Stimulated activated CD4-positive, alpha-beta T cell treated with anti-CD3 and anti-CD28 coated beads, Interleukin-4, amount 100 ng/mL, for 24 hours (primary cell): ENCODE measurements at regions not wholly inside any gene's neighbourhood (a gene's known extent, or its start where the extent isn't known, plus 50 kb on each side); places are given as distances from the start of the nearest gene placed in this dataset.

Experiments used
- DNase-seq: peaks from one replicate; pipeline ENCODE4 v3.0.0-alpha.2; 2020

GRCh38 chr12:11980115-11980514, 90.6 kb upstream of the BCL2L14 start:
- DNase-seq, result no peak

DNA sequence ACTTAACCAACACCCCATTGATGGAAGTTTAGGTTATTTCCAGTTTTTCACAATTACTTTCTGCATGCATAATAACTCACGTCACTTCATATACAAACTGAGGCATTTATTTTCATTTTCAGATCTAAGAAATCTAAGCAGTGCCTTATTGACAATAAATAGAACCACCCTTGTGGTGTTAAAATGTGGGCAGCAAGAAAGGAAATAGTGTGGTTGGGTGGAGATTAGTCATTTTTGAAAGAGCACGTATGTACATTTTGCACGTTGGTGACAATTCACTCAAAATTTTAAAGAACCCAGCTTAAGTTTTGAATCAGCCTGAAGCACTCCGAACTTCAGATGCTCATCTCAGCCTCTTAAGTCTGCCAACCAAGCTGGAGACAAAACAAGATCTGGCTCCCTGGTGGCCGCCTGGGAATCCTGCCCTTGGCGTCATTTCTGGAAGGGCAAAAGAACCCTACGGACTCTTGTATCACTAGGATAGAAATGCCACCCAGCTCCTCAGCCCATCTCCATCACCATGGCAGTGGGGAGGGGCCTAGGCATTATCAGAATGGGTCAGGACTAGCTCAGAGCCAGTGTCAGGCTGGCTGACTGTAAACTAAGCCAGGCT, 89.5 kb upstream of the BCL2L14 start:
- peak; percentile 55 for DNase-seq

DNA sequence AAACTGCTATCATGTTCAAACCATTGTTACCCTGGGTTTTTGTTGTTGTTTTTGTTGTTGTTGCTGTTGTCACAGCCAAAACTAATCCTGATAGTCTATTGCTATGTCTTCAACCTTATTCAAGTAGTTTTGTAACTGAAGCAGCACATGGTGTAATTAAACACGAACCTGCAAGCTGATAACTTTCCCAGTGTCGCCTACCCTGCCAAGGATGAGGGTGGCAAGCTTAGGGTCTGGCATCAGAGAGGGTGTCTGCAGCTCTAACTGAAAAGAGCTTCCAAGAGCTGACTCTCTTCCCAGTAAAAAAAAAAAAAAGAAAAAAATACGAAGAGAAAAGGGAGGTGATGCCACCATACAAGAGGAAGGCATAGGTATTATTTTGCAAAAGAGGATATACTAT, 86.3 kb upstream of the BCL2L14 start:
- DNase-seq, result no peak

DNA sequence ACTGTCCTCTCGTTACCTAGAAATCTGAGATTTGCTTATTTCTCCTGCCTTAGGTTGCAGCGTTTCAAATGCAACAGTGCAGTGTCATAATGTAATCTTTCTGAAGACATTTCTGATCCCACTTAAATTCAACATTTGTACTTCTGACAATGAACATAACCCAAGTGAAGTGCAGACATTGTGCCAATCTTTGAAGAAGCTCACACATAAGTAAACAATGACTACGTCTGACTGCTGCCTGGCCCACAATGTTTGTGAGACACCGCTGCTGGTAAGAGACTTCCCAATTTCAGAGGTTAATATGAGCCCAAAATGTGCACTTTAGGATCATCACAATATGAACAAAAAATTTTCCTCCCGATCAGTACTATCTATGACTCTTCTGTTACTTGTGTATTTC, 84.6 kb upstream of the BCL2L14 start:
- no peak for DNase-seq

GRCh38 chr12:11987901-11988300, 82.8 kb upstream of the BCL2L14 start:
- no peak for DNase-seq

- no peak for DNase-seq
Measured at GRCh38 chr12:11991604-11992003, 79.1 kb upstream of the BCL2L14 start.

DNA sequence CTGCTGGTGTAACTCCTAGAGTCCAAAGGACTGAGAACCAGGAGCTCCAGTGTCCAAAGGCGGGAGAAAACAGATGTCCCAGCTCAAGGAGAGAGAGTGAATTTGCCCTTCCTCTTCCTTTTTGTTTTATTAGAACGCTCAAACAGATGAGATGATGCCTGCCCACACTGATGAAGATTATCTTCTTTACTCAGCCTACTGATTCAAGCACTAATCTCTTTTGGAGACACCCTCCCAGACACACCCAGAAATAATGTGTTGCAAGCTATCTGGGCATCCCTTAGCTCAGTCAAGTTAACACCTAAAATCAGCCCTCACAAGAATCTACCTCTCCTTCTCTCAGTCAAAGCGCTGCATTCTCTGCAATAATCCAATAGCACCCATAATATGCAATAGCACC, 78.2 kb upstream of the BCL2L14 start:
- DNase-seq, result no peak

DNA sequence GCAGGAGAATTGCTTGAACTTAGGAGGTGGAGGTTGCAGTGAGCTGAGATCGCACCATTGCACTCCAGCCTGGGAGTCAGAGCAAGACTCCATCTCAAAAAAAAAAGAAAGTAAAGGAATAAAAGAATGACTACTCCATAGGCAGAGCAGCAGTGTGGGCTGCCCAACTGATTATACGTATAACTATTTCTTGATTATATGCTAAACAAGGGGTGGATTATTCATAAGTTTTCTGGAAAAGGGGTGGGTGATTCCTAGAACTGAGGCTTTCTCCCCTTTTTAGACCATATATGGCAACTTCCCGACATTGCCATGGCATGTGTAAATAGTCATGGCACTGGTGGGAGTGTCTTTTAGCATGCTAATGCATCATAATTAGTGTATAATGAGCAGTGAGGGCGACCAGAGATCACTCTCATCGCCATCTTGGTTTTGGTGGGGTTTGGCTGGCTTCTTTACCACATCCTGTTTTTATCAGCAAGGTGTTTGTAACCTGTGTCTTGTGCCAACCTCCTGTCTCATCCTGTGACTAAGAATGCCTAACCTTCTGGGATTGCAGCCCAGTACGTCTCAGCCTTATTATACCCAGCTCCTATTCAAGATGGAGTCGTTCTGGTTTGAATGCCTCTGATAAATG, 72.3 kb upstream of the BCL2L14 start:
- DNase-seq, result peak; percentile 39

- DNase-seq, result no peak
Measured at GRCh38 chr12:11998944-11999315, 71.8 kb upstream of the BCL2L14 start.

DNA sequence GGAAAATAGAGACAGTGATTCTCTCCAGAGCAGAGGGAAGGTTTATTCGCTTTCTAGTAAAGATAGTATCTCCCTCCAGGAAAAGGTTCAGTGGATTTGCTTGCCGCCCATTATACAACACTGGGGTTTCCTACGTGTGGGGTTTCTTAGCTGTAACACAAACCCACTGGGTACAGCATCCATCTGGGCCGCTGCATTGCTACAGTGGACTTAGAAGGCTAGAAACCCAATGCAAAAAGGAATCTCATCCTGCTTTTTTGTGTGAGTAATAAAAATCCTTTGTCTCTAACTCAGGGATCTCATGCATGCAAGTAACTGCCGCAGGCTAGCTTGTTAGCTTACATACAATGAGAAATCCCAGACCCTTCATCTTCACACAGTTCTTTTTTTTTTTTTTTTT, 67.1 kb upstream of the BCL2L14 start:
- no peak for DNase-seq

DNA sequence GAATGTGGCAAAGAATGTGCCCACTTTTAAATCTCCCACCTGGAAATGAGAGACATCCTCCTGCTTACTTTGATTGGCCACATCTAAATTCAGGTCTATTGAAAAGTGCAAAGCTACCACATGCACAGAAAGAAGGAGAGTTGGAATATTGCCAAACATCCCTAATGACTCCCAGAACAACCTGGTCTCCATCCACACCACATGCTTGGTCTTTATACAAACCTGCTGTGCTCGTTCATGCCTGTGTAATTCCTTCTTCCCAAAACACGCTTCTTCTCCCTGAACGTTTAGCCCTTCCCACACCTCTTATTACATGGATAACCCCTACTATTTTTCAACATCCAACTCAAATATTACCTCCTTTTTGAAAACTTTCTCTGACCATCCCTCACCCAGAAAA, 66.2 kb upstream of the BCL2L14 start:
- DNase-seq, result no peak

DNA sequence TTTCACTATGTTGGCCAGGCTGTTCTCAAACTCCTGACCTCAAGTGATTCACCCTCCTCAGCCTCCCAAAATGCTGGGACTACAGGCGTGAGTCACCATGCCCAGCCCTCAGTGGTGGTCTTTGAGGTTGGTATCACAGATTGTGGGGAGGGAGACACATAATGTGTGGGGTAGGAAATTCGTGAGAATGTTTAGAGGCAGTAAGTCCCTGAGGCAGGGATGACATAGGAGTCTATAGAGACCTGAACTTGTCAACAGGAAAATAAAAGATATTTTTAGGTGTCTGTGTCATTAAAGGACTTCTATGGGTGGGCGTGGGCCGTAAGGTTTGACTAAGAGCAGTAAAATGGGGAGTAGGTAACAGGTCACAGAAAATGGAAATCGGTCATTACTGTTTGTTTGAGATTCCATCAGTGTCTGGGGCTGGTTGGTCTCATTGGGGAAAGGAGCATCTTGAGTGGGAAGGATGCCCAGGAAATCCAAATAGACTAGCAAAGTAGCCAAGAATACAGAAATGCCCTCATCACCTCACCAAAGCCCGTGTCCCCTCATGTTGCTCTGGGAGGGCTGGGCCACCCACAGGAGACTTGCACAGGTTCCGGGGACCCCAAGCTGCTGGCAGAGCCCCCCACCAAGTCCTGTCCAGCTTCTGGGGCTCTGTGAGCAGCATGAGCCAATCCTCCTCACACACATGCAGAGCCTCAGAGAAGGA, 63.6 kb upstream of the BCL2L14 start:
- peak; percentile 88 for DNase-seq

DNA sequence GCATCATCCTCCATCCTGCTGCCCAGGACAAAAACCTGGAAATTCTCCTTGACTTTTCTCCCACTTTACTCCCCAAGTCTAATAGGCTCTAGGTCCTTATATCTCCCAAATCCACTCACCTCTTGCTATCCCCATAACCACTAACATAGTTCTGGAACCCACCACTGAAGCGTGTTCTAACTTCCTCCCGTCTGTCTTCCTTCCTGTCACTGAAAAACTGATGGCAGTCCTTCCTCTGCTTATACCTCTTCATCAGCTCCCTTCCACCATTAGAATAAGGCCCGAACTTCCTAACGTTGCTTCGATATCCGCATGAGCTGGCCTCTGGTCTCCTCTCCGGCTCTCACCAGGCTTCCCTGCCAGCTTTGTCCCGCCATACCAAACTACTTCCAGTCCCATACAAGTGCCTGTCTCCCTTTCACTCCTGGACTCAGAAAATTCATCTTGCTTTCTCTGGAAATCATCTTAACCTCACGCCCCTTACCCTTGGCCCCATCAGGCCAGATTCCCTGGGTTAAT, 63.0 kb upstream of the BCL2L14 start:
- no peak for DNase-seq

DNA sequence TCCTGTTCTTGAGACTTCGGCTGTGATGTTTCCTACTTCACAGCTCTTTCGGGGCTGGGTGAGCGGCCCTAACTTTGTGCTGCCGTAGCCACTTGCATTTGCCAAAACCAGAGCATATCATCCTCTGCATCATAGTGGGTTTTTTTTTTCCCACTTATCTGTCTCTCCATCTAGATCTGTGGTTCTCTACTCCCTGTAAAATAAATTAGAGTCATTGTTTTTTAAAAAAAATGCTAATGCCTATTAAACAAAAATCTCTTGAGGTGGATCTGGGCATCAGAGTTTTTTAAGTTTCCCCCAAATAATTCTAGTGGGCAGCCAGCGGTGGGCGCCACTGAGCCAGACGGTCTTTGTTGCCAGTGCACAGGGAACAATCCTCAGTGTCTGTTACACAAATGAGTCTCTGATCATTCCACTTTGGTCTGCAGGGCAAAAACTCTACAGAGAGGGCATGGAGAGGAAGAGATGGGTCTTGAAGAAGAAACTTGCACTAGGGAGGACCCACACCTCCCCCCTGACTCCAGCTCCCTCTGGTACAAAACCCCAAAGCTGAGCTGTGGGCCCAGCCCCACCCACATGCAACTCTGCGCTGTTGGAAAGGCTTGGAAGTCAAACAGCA, 62.4 kb upstream of the BCL2L14 start:
- peak; percentile 58 for DNase-seq

DNA sequence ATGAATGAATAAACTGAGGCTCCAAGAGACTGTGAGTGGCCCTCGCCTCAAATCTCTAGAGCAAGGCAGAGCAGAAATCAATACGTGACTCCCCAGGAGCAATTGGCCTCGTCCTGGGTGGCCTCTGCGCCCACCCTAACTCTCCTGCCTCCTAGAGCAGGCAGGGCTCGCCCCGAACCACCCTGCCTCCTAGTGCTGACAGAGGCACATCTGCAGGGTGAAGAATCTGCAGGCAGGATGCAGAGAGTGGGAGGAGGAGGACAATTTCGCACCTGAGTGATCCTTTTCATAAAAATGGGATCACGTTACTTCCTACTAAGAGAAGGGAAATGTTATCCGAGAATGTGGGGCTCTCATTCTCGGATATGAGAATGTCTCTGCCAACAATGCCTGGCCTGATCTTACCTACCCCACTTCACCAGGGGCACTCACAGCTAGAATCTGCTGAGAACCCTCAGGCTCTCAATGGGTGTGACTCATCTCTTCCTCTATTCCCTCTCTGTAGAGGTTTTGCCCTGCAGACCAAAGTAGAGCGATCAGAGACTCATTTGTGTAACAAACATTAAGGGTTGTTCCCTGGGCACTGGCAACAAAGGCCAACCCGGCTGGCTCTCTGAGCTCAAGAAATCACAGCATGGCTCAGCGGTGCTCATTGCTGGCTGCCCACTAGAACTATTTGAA, 61.7 kb upstream of the BCL2L14 start:
- peak; percentile 70 for DNase-seq

GRCh38 chr12:12009749-12010276, 60.9 kb upstream of the BCL2L14 start:
- peak; percentile 14 for DNase-seq

- DNase-seq, result peak; percentile 80
Measured at GRCh38 chr12:12010277-12011039, 60.3 kb upstream of the BCL2L14 start.

DNA sequence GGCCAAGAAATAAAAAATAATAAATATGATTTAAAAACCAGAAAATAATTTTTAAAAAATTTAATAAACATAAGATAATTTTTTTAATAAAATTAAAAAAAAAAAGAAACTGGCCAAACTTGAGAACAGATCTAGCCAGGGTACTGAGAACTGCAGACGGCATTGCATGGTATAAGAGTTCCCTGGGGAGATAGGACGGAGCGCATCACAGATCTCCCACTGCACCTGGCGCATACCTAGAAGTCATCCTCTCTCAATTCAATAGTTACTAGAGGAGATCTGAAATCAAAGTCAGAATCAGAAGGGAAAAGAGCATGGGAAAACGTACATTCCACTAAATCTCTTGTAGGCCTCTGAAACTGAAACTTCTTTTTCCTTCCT, 58.9 kb upstream of the BCL2L14 start:
- DNase-seq, result no peak

- no peak for DNase-seq
Measured at GRCh38 chr12:12015073-12015685, 55.6 kb upstream of the BCL2L14 start.

DNA sequence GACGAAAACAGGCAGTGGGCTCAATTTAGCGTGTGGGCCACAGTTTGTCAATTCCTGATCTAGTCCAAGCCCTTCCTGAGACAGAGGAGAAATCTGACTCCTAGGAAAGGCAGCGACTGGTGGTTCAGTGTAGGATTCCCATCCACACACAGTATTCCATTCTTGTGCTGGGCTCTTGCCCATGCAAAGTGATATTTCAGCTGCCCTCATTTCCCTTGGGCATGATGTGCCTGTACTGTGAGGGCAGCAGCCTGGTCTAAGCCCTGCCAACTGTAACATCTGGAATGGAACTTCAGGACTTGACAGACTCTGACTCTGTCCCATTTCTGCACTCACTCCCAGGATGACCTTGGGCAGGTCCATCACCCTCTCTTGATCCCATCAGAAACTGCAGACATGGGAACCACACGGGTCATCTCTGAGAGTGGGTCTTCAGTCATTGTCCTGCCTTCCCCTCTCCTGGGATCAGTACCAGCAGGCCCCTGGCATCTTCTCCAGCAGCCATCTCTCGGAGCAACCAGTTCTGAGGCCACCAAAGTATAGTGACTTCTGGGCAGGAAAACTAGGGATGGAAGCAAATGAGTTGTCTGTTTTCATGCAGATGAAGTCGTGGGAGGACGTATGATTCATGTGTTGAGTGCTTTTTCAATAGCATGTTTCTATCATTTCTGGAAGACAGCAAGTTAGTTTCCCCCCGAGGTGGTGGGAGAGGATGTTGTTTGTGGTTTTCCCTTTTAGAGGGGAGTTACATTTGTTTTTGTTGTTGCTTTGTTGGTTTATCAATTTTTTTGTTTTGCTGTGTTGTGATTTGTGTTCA, 54.2 kb upstream of the BCL2L14 start:
- peak; percentile 67 for DNase-seq

DNA sequence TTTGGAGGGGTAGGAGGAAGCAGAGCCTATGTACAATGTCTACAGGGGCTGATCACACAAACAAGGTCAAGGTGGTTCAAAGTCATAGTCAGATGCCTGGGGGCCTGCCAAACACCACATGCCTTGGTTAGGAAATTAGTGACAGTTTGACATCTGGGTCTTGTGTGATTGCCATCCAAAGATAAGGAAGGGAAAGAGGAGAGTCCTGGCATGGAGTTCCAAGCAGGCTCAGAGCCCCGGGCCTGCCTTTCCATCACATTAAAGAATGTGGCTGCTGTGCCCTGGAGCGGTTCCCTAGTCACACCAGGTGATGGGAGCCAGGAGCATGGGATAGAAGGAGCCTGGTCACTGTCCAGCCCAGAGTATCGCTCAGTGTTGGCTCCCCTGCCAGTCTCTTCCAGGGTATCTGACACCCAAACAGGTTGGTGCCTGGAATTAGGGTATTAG, 53.6 kb upstream of the BCL2L14 start:
- peak; percentile 42 for DNase-seq
